GM19035 (cell line): ENCODE measurements at regions not wholly inside any gene's neighbourhood (a gene's known extent, or its start where the extent isn't known, plus 50 kb on each side); places are given as distances from the start of the nearest gene placed in this dataset.

Experiments used
- ATAC-seq: cut with Tn5 transposase; IDR thresholded peaks from one replicate; pipeline ENCODE4 v1.9.1; 2021; ENCODE audit not compliant: unreplicated experiment

DNA sequence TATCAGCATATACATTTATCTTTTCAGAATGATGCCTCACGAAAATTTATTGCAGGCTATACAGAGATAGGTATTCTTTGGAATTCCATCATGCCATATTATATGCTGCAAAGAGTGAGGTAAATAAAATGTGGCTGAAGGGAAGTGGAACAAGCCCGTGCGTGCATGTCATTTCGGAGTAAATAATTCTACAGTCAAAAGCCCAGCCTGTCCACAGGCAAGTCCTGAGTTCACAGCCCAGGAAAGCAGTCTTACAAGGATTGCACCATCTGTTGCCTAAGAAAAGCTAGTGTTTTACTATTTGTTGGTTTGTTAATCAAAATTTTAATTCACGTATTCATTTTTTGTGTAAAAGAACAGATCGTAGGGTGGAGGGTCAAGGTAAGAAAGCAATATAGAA, 292.4 kb upstream of the AKR1E2 start:
- no peak for ATAC-seq

- no peak for ATAC-seq
Measured at GRCh38 chr10:4532976-4533375, 293.0 kb upstream of the AKR1E2 start.

- no peak for ATAC-seq
Measured at GRCh38 chr10:4532467-4532866, 293.5 kb upstream of the AKR1E2 start.

GRCh38 chr10:4532011-4532410, 294.0 kb upstream of the AKR1E2 start:
- ATAC-seq: no peak

DNA sequence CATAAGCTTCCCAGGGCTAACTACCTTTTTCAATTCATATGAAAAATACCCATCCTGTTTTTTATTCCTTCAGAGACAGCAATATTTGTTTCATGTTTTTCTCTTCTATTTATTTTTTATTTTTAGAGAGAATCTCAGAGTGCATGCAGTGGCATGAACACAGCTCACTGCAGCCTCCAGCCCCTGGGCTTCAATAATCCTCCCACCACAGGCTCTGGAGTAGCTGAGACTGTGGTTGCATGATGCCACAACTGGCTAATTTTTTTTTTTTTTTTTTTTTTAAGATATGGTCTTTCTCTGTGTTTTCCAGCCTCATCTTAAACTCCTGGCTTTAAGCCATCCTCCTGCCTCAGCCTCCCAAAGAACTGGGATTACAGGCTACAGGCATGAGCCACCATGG, 296.7 kb upstream of the AKR1E2 start:
- ATAC-seq: no peak

DNA sequence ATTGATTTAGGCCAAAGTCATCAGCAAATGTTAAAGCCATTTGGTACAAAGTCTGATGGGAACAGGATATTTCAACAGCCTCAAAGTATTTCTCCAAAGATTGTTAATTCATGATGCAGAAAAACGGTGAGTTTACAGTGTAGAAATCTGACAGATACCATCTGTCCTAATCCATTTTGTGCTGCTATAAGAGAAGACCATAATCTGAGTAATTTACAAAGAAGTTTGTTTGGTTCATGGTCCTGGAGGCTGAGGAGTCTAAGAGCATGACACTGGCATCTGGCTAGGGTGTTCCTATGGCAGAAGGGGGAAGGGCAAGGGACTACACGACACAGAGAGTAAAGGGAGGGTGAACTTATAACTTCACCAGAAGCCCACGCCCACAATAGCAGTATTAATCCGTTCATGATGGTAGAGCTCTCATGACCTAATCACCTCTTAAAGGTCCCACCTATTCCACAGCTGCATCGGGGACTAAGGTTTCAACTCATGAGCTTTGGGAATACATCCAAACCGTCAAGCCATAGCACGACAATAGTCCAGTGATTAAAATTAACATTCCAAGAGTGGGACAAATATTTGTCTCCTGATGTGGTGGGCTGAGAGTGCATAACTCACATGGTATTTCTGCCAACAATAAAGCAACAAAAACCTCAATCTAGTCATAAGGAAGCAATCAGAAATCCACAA, 298.6 kb upstream of the AKR1E2 start:
- no peak for ATAC-seq

DNA sequence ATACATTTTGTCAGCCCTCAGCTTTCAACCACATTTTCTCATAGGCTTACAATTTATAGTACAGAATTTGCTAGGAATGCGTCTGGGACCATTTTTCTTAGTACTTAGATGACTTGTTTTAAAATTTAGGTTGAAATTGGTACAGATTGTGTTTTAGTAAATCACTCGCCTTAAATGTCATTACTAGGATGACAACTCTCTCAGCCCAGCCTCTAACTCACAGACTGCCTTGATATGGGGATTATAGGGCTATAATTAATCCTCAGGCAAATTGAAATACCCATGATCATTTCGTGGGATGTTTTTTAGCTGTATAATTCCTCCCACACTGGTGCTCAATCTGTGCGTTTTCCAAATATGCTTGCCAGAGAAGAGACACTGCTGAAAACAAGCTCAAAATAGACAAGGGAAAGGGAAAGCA, 299.7 kb upstream of the AKR1E2 start:
- no peak for ATAC-seq

DNA sequence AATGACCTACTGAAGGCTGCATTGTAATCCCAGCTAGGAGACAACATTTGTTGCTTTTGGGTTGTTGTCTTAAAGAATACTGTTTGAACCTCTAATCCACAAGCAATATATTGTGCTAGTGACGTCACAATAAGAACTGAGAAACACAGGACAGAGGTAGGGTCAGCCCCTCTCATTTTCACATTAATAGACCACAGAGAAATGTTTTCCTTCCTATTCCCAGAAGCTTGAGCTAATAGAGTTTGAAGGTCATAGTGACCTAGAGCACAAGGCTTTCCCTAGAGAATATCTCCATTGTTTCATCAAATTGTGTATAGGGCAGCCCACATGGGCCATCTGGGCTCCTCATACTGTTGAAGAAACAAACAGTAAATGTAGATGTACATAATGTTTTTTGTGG, 300.9 kb upstream of the AKR1E2 start:
- ATAC-seq: no peak

DNA sequence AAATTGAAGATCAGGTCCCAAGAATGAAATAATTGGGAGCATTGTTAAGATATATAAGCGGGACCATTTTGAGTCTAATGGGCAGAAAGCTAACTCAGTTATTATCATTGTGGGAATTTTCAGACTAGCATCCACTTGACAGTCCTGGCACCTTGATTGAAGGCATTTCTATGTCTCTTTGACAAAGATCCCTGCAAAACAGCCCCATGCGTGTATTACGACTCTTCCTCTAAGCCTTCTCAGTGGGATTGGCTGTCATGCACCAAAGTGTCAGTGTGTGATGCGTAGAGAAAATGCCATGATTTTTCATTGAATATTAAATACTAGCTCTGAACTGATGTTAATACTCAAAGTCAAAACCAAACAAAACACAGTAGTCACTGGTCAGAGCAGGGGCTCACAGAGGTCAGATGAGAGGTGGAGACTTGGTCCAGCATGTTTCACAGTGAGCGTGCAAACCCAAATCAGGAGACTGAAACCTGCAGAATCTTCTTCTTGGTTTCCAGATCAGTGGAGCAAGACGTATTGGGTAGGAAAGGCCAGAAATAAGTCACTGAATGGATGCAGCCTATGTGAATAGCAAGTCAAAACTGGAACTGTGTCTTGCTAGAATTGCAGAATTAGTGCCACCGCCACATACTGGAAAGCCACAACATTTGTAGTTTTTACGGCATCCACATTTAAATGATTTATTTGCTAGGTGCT, 303.6 kb upstream of the AKR1E2 start:
- ATAC-seq: peak; percentile 76

DNA sequence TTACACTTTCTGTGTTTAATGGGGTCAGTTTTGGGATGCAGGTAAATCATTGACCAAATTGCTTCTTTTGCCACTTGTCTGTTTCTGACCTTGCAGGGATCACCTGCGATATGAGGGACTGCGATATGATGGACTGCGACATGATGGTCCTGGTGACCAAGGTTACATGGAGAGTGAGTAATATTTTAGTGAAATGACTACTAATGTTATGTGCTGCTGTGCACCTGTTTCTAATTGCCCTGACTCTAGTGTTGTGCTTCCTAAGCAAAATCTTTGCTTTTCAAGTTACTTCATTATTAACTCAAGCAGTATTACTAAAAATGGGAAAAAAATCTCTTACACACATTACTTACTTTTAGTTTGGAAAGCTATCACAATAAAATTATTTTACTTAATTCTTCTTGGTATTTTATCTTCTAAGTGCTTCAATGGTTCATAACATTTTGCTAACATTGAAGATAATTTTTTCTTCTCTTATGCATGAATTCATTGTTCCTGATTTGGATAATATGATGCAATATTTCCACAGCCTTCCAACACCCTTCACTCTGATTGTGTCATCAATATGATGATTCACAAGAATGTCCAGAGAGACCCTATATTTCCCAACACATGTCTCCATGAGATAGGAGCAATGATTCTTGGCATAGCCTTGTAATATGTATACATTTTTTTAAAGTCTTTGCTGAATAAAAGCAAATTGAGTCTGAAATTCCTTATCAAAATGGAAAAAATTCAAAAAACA, 306.2 kb upstream of the AKR1E2 start:
- no peak for ATAC-seq

DNA sequence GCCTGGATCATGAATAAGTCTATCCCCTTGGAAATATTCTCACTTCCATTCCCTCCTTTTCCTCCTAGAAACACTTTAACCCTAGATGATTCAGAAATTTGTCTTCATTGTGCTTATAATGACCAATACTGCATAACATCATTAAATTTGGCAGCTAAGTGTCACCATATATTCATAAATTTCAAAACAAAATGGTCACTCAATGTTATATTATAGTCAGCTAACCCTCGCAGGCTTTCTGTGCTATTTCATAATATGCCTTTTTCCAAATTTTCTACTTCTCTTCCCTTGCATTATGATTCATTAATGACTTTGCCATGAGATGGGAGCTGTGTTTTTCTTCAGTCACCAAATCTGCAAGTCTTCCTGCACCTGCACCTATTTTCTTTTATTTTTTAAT, 308.3 kb upstream of the AKR1E2 start:
- ATAC-seq: no peak

- ATAC-seq: no peak
Measured at GRCh38 chr10:4515721-4516120, 310.3 kb upstream of the AKR1E2 start.

DNA sequence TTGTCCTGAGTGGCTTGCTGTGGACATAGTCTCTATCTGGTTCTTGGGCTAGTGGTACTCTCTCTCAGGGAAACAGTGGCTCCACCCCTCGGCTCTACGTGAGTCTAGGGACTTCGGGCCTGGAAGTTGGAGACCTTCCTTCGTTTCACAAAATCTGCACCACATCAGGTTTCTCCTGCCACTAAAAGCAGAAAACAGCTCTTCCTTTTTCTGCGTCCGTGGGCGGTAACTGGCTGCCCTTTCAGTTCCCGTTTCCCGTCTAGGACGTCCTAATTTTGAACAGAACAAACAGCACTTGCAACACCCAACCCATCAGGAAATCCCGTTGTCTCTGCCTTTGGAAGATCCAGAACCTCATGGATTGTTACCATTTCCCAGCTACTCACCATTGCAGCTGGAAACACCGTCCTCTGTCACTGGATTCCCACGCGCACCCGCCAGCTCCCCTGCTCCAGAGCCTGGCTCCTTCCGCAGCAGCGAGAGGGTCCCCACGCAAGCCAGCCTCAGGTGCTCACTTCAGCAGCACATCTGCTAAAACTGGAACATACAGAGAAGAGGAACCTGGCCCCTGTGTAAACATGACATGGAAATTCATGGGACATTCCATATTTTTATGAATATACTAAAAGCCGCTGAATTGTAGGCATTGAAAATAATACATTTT, 311.4 kb upstream of the AKR1E2 start:
- ATAC-seq: peak; percentile 72

GRCh38 chr10:4512671-4513240, 313.3 kb upstream of the AKR1E2 start:
- ATAC-seq: no peak

DNA sequence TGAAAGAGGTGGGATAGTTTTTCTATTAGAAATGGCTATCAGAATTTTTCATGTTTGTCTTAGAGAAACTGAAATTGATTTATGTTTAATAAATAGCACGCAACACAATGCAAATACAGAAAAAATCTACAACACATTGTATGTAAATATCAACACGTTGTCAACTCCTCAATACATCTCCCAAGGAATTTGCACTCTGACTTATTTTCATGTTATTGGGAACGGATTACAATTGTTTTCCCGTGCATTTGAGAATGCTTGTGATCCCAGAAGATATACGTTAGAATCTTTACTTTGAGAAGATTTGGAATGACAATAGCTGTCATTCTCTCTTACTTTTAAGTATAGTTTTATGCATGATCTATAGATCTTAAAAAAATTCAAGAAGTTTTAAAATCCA, 313.8 kb upstream of the AKR1E2 start:
- no peak for ATAC-seq

- no peak for ATAC-seq
Measured at GRCh38 chr10:4511509-4511908, 314.5 kb upstream of the AKR1E2 start.

DNA sequence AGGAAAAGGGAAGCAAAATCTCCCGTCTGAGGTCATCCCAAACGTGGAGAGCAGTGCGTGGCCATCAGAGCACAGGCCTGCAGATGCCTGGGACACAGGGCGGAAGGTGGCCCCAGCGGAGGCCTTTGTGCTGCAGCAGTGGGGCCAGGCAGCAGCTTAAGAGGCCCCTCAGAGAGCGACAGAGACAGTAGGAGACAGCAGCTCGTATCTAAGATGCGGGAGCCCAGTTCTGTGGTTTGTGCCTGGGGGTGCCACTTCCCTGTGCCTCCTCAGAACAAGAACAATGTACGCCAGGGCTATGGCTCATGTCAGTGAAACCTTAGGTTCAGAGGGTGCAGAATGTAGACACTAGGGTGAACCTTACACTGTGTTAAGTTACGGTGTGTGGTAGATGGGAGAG, 316.6 kb upstream of the AKR1E2 start:
- ATAC-seq: no peak

- ATAC-seq: no peak
Measured at GRCh38 chr10:4506095-4506494, 319.9 kb upstream of the AKR1E2 start.

DNA sequence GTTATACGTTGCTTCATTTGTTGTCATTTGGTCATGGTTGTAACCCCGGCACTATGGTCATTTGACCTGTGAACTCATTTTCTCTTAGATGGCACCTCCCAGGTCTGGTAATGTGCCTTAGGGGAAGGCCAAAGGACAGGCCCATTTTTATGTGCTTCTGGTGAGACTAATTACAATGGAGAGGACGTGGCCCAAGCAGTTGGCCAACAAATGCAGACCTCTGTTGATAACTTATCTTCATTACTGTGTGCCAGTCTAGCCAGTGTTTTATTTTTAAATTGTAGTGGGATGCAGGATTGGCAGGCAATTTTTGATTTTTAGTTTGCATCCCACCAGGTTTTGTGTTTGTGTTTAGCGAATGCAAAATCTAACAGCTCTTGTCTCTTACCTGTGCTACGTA, 321.5 kb upstream of the AKR1E2 start:
- ATAC-seq: no peak

DNA sequence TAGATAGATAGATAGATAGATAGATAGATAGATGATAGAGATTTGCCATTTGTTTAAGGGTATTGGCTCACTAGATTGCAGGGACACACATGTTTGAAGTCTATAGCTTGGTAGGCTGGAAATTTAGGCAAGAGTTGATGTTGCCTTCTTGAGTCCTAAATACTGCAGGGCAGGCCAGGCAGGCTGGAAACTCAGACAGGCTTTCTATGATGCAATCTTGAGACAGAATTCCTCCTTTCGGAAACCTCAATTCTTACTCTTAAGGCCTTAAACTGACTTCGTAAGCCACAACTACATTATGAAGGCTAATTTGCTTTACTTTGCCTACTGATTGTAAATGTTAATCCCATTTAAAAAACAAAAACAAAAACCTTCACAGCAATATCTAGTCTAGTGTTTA, 322.9 kb upstream of the AKR1E2 start:
- no peak for ATAC-seq

GRCh38 chr10:4501306-4501705, 324.7 kb upstream of the AKR1E2 start:
- ATAC-seq: no peak
